ENCODE measurements at regions not wholly inside any gene's neighbourhood (a gene's known extent, or its start where the extent isn't known, plus 50 kb on each side); places are given as distances from the start of the nearest gene placed in this dataset.

- WGBS, 2 donors = 93 to 97% methylated on average over 2 of the region's 2 CpGs
- H3K9me3 ChIP-seq (ENCODE audit: control insufficient read depth, low read length) = no peaks in the 10 kb centered on the region
- no peaks in the 10 kb centered on the region for H3K36me3 ChIP-seq (ENCODE audit: control insufficient read depth in 1 of 2, insufficient read depth in 2 of 2, low read length in 1 of 2)
- H3K27me3 ChIP-seq (ENCODE audit: control insufficient read depth in 1 of 2, insufficient read depth in 2 of 2, low read length in 1 of 2) = no peaks in the 10 kb centered on the region
- DNase-seq (no peak), ATAC-seq (ENCODE audit: low FRiP score) (no peak)
- intact Hi-C loops (cut with DNase I) = no loop called here
- H3K4me3 ChIP-seq (ENCODE audit: low read length in 2 of 2) = no peak overlapping the region
- peaks cover 10 to 14% of the 10 kb centered on the region in 2 donors for H3K4me1 ChIP-seq (ENCODE audit: control insufficient read depth in 1 of 2, insufficient read depth in 2 of 2, low read length in 2 of 2)
- H3K27ac ChIP-seq (ENCODE audit: low read depth in 1 of 2, low read length in 2 of 2) = no peak overlapping the region
These were observed 137.0 kb downstream of the PLPP3 start for GRCh38 chr1:56442290-56442877.

- Histone ChIP-seq H3K27ac (ENCODE audit: low read depth in 1 of 2, low read length in 2 of 2) (no peak overlapping the region), H3K4me3 (ENCODE audit: low read length in 2 of 2) (no peak overlapping the region), H3K9me3 (ENCODE audit: control insufficient read depth, low read length) (no peaks in the 10 kb centered on the region), H3K36me3 (ENCODE audit: control insufficient read depth in 1 of 2, insufficient read depth in 2 of 2, low read length in 1 of 2) (no peaks in the 10 kb centered on the region), H3K27me3 (ENCODE audit: control insufficient read depth in 1 of 2, insufficient read depth in 2 of 2, low read length in 1 of 2) (no peaks in the 10 kb centered on the region), H3K4me1 (ENCODE audit: control insufficient read depth in 1 of 2, insufficient read depth in 2 of 2, low read length in 2 of 2) (peaks cover 4 to 10% of the 10 kb centered on the region in 2 donors)
- WGBS, 2 donors = 95 to 99% methylated on average over 3 of the region's 3 CpGs
- intact Hi-C loops (cut with DNase I) = no loop called here
- no peak for DNase-seq
- ATAC-seq (ENCODE audit: low FRiP score) = no peak
These were observed 137.8 kb downstream of the PLPP3 start for GRCh38 chr1:56441601-56442000.

- Histone ChIP-seq H3K27ac (ENCODE audit: low read depth in 1 of 2, low read length in 2 of 2) (no peak overlapping the region), H3K9me3 (ENCODE audit: control insufficient read depth, low read length) (no peaks in the 10 kb centered on the region), H3K36me3 (ENCODE audit: control insufficient read depth in 1 of 2, insufficient read depth in 2 of 2, low read length in 1 of 2) (no peaks in the 10 kb centered on the region), H3K4me1 (ENCODE audit: control insufficient read depth in 1 of 2, insufficient read depth in 2 of 2, low read length in 2 of 2) (peaks cover 2 to 6% of the 10 kb centered on the region in 2 donors), H3K4me3 (ENCODE audit: low read length in 2 of 2) (no peak overlapping the region), H3K27me3 (ENCODE audit: control insufficient read depth in 1 of 2, insufficient read depth in 2 of 2, low read length in 1 of 2) (no peaks in the 10 kb centered on the region)
- 22 to 25% methylated on average over 4 of the region's 4 CpGs for WGBS, 2 donors
- ATAC-seq (ENCODE audit: low FRiP score) = no peak
- intact Hi-C loops (cut with DNase I) = no loop called here
- no peak for DNase-seq
These were observed 139.6 kb downstream of the PLPP3 start for GRCh38 chr1:56439610-56440264.

GRCh38 chr1:56438901-56439551 lies 140.3 kb downstream of the PLPP3 start:
- Histone ChIP-seq H3K36me3 (ENCODE audit: control insufficient read depth in 1 of 2, insufficient read depth in 2 of 2, low read length in 1 of 2) (no peaks in the 10 kb centered on the region), H3K4me1 (ENCODE audit: control insufficient read depth in 1 of 2, insufficient read depth in 2 of 2, low read length in 2 of 2) (peaks cover 2 to 6% of the 10 kb centered on the region in 2 donors), H3K9me3 (ENCODE audit: control insufficient read depth, low read length) (no peaks in the 10 kb centered on the region), H3K27me3 (ENCODE audit: control insufficient read depth in 1 of 2, insufficient read depth in 2 of 2, low read length in 1 of 2) (no peaks in the 10 kb centered on the region), H3K27ac (ENCODE audit: low read depth in 1 of 2, low read length in 2 of 2) (no peak overlapping the region), H3K4me3 (ENCODE audit: low read length in 2 of 2) (no peak overlapping the region)
- ATAC-seq (ENCODE audit: low FRiP score) (no peak), DNase-seq (no peak)
- intact Hi-C loops (cut with DNase I) = no loop called here
- WGBS, 2 donors = 89 to 91% methylated on average over 4 of the region's 4 CpGs

GRCh38 chr1:56437959-56438358 lies 141.4 kb downstream of the PLPP3 start:
- intact Hi-C loops (cut with DNase I) = no loop called here
- DNase-seq (no peak), ATAC-seq (ENCODE audit: low FRiP score) (no peak)
- Histone ChIP-seq H3K36me3 (ENCODE audit: control insufficient read depth in 1 of 2, insufficient read depth in 2 of 2, low read length in 1 of 2) (no peaks in the 10 kb centered on the region), H3K27me3 (ENCODE audit: control insufficient read depth in 1 of 2, insufficient read depth in 2 of 2, low read length in 1 of 2) (no peaks in the 10 kb centered on the region), H3K4me3 (ENCODE audit: low read length in 2 of 2) (no peak overlapping the region), H3K4me1 (ENCODE audit: control insufficient read depth in 1 of 2, insufficient read depth in 2 of 2, low read length in 2 of 2) (peaks cover 2 to 6% of the 10 kb centered on the region in 2 donors), H3K27ac (ENCODE audit: low read depth in 1 of 2, low read length in 2 of 2) (no peak overlapping the region), H3K9me3 (ENCODE audit: control insufficient read depth, low read length) (no peaks in the 10 kb centered on the region)
- 18 to 29% methylated on average over 1 of the region's 1 CpG for WGBS, 2 donors

GRCh38 chr1:56436912-56437417 lies 142.4 kb downstream of the PLPP3 start:
- Histone ChIP-seq H3K4me3 (ENCODE audit: low read length in 2 of 2) (no peak overlapping the region), H3K27me3 (ENCODE audit: control insufficient read depth in 1 of 2, insufficient read depth in 2 of 2, low read length in 1 of 2) (no peaks in the 10 kb centered on the region), H3K27ac (ENCODE audit: low read depth in 1 of 2, low read length in 2 of 2) (no peak overlapping the region), H3K4me1 (ENCODE audit: control insufficient read depth in 1 of 2, insufficient read depth in 2 of 2, low read length in 2 of 2) (peaks cover 2 to 6% of the 10 kb centered on the region in 2 donors), H3K9me3 (ENCODE audit: control insufficient read depth, low read length) (no peaks in the 10 kb centered on the region), H3K36me3 (ENCODE audit: control insufficient read depth in 1 of 2, insufficient read depth in 2 of 2, low read length in 1 of 2) (no peaks in the 10 kb centered on the region)
- intact Hi-C loops (cut with DNase I) = no loop called here
- 90 to 93% methylated on average over 8 of the region's 8 CpGs for WGBS, 2 donors
- DNase-seq = no peak
- no peak for ATAC-seq (ENCODE audit: low FRiP score)

GRCh38 chr1:56436296-56436695 lies 143.1 kb downstream of the PLPP3 start:
- Histone ChIP-seq H3K27ac (ENCODE audit: low read depth in 1 of 2, low read length in 2 of 2) (no peak overlapping the region), H3K9me3 (ENCODE audit: control insufficient read depth, low read length) (no peaks in the 10 kb centered on the region), H3K4me1 (ENCODE audit: control insufficient read depth in 1 of 2, insufficient read depth in 2 of 2, low read length in 2 of 2) (peaks cover 2 to 6% of the 10 kb centered on the region in 2 donors), H3K27me3 (ENCODE audit: control insufficient read depth in 1 of 2, insufficient read depth in 2 of 2, low read length in 1 of 2) (no peaks in the 10 kb centered on the region), H3K4me3 (ENCODE audit: low read length in 2 of 2) (no peak overlapping the region), H3K36me3 (ENCODE audit: control insufficient read depth in 1 of 2, insufficient read depth in 2 of 2, low read length in 1 of 2) (no peaks in the 10 kb centered on the region)
- intact Hi-C loops (cut with DNase I) = no loop called here
- DNase-seq (no peak), ATAC-seq (ENCODE audit: low FRiP score) (no peak)
- WGBS, 2 donors = 96 to 97% methylated on average over 4 of the region's 4 CpGs

GRCh38 chr1:56435434-56436262 lies 143.7 kb downstream of the PLPP3 start:
- no peak for ATAC-seq (ENCODE audit: low FRiP score)
- WGBS, 2 donors = 52 to 59% methylated on average over 2 of the region's 2 CpGs
- intact Hi-C loops (cut with DNase I) = no loop called here

More at GRCh38 chr1:56435434-56436262, 143.7 kb downstream of the PLPP3 start:
- Histone ChIP-seq H3K9me3 (ENCODE audit: control insufficient read depth, low read length) (no peaks in the 10 kb centered on the region), H3K36me3 (ENCODE audit: control insufficient read depth in 1 of 2, insufficient read depth in 2 of 2, low read length in 1 of 2) (no peaks in the 10 kb centered on the region), H3K27ac (ENCODE audit: low read depth in 1 of 2, low read length in 2 of 2) (no peak overlapping the region), H3K4me3 (ENCODE audit: low read length in 2 of 2) (no peak overlapping the region), H3K4me1 (ENCODE audit: control insufficient read depth in 1 of 2, insufficient read depth in 2 of 2, low read length in 2 of 2) (peaks cover 2 to 6% of the 10 kb centered on the region in 2 donors), H3K27me3 (ENCODE audit: control insufficient read depth in 1 of 2, insufficient read depth in 2 of 2, low read length in 1 of 2) (no peaks in the 10 kb centered on the region)
- DNase-seq = no peak

Measured in aorta (tissue), 5 donors.